ENCODE measurements at regions not wholly inside any gene's neighbourhood (a gene's known extent, or its start where the extent isn't known, plus 50 kb on each side); places are given as distances from the start of the nearest gene placed in this dataset.

GRCh38 chr1:56204206-56204605, 375.2 kb downstream of the PLPP3 start:
- TF ChIP-seq CREB1 (IDR thresholded peaks at IDR 0.05): no peak
- TF ChIP-seq POLR2A (IDR thresholded peaks at IDR 0.05; ENCODE audit: control extremely low read depth in 1 of 2, low read depth in 2 of 2, low read length in 2 of 2): no peak
- TF ChIP-seq MAX (IDR thresholded peaks at IDR 0.05): no peak
- TF ChIP-seq CTCF (IDR thresholded peaks at IDR 0.05; ENCODE audit: control extremely low read depth in 1 of 3, insufficient read depth in 1 of 3, low read depth in 1 of 3, low read length in 3 of 3): no peak
- no peak for TF ChIP-seq SP1 (IDR thresholded peaks at IDR 0.05; ENCODE audit: low read depth, low read length)
- TF ChIP-seq TCF12 (IDR thresholded peaks at IDR 0.05; ENCODE audit: low read depth, low read length): no peak
- TF ChIP-seq POU5F1 (IDR thresholded peaks at IDR 0.05; ENCODE audit: low read depth, low read length): no peak
- TF ChIP-seq BRCA1 (IDR thresholded peaks at IDR 0.05; ENCODE audit: low read depth, low read length): no peak
- TF ChIP-seq JUN (IDR thresholded peaks at IDR 0.05; ENCODE audit: low read depth, low read length): no peak
- TF ChIP-seq TBP (IDR thresholded peaks at IDR 0.05; ENCODE audit: low read depth, low read length): no peak
- TF ChIP-seq EP300 (IDR thresholded peaks at IDR 0.05; ENCODE audit: borderline replicate concordance in 1 of 2, low read depth in 2 of 2, low read length in 2 of 2): no peak
- no peak for TF ChIP-seq MAFK (IDR thresholded peaks at IDR 0.05; ENCODE audit: low read depth, low read length)
